BLaER1 treated with 17β-estradiol and CSF1 and Interleukin-3, amounts not matched to agents 10 nM and 100 nM (cell line): ENCODE measurements at regions not wholly inside any gene's neighbourhood (a gene's known extent, or its start where the extent isn't known, plus 50 kb on each side); places are given as distances from the start of the nearest gene placed in this dataset.
A peak's percentile ranks its signal among the peaks of the same experiment; 100 is the strongest.

Experiments
- H3K27ac ChIP-seq, 11 experiments: shearing (Covaris generic); formaldehyde crosslinking; 2 replicates each; pipeline ENCODE4 v1.8.1; 2022
- H3K27me3 ChIP-seq, 11 experiments: shearing (Covaris generic); formaldehyde crosslinking; 2 replicates each; pipeline ENCODE4 v1.8.1; 2022
- H3K36me3 ChIP-seq, 11 experiments: shearing (Covaris generic); formaldehyde crosslinking; 2 replicates each; pipeline ENCODE4 v1.8.1; 2022
- H3K4me1 ChIP-seq, 10 experiments: shearing (Covaris generic); formaldehyde crosslinking; 2 replicates each; pipeline ENCODE4 v1.8.1; 2022
- H3K4me2 ChIP-seq, 11 experiments: shearing (Covaris generic); formaldehyde crosslinking; 2 replicates each; pipeline ENCODE4 v1.8.1; 2022
- H3K4me3 ChIP-seq, 10 experiments: shearing (Covaris generic); formaldehyde crosslinking; 2 replicates each; pipeline ENCODE4 v1.8.1; 2022
- H3K9ac ChIP-seq, 11 experiments: shearing (Covaris generic); formaldehyde crosslinking; 2 replicates each; pipeline ENCODE4 v1.8.1; 2022
- H3K9me3 ChIP-seq, 11 experiments: shearing (Covaris generic); formaldehyde crosslinking; replicated peaks in 1 of 11; 2 replicates each; pipeline ENCODE4 v1.8.1; 2022
- H4K20me1 ChIP-seq, 11 experiments: shearing (Covaris generic); formaldehyde crosslinking; 2 replicates each; pipeline ENCODE4 v1.8.1; 2022
- Cebpa-rat ChIP-seq, 11 experiments: shearing (Covaris generic); IDR thresholded peaks; 2 replicates each; pipeline ENCODE4 v1.8.1; 2022

DNA sequence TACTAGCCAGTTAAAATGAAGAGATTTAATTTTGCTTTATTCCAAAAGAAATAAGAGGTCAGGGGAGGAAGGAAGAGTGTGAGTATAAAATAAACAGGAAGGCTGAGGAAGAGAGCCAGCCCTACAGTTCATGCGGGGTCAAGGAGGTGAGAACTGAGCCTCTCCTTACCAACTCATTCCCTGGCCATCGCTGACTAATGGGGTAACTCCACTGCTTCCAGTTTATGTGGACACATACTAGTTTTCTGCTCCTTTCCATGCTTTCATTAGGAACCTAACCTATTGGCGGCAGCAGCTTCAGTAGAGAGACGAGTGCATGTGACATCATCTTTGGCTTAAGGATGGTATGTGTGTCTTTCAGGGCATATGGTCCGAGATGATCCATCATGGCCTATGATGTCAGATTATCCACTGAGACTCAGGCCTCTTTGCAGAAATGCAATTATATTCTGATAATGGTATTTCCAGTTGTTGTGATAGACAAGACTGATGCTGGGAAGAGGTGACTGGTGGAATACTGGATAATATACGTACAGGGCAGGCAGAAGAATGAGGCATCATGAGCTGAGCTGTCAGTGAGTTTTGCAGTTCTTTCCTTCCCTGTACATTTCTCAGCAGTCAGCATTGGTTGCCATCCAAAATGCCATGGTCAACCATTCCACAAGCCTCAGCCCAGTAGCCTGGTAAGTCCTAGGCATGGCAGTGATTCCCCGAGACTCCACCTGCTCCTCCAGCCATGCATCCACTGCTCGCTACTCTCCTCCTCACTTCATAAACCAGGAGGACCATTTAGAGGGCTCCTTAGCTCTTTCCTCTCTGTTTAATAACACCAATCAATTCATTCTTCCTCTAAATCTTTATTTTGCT, 184.6 kb upstream of the OSR1 start:
- Histone ChIP-seq H3K9me3 (no peaks in the 10 kb centered on the region), H3K9ac (no peak overlapping the region), H3K4me2 (no peak overlapping the region), H3K27ac (no peak overlapping the region), H3K27me3 (no peaks in the 10 kb centered on the region), H4K20me1 (no peaks in the 10 kb centered on the region), H3K4me3 (no peak overlapping the region), H3K36me3 (no peaks in the 10 kb centered on the region), H3K4me1 (0 out of 20 replicates have a peak, but pooled peaks cover 0 to 5% (median 0%) of the 10 kb centered on the region in 10 experiments)
- TF ChIP-seq Cebpa-rat (IDR thresholded peaks at IDR 0.05): no peak

DNA sequence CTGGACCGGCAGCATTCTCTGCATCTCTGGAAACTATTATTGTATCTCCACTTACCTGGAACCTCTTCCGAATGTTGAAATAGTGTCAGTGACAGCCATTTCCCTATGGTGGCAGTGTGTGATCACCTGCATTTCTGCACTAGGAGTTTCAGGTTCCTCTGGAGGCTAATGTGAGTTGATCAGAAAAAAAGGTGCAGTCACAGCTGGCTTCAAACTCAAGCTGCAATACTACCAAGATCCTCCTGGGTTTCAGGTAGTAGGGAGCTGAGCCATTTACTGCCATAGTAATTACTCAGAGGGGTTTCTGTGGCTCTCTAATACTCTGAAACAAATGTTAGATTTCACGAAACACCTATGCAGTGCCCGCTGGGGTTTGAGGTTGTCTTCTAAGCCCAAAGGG, 183.5 kb upstream of the OSR1 start:
- Histone ChIP-seq H3K9ac (no peak overlapping the region), H3K36me3 (no peaks in the 10 kb centered on the region), H3K27me3 (no peaks in the 10 kb centered on the region), H3K4me2 (no peak overlapping the region), H3K4me3 (no peak overlapping the region), H3K4me1 (0 out of 20 replicates have a peak, but pooled peaks cover 0 to 5% (median 0%) of the 10 kb centered on the region in 10 experiments), H3K27ac (no peak overlapping the region), H3K9me3 (no peaks in the 10 kb centered on the region), H4K20me1 (no peaks in the 10 kb centered on the region)
- TF ChIP-seq Cebpa-rat (IDR thresholded peaks at IDR 0.05): no peak

DNA sequence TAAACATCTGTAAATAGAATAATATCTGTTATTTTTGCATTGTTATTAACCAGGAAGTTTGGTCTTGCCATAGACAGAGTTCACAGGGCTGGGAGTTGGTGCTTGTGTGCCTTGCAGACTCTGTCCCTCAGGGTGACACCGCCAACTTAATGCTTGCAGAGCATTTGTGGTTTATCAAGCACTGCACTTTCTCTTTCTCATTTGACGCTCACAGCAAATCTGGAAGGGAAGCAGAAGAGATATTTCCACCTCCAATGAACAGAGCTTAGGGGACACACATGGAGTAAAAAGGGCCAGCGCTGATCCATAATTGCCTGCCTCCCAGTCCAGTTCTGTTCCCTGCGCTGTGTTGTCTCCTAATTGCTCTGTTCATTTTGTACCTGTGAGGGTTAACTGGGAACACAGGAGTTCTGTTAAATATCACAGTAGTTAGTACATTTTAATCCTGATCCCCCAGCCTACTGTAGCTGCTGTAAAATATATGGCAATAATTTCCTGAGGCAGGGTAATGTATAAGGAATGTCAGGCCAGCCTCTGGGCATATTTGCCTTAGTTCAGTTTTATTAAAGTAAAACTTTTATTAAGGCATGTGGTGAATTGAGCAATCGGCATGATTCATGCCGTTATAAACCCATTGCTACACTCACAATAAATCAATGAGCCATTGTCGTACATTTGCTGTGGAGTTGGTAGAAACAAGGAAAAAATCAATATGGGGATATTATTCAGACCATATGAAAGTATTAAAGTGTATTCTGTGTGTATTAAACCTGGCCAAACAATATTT, 182.5 kb upstream of the OSR1 start:
- Histone ChIP-seq H3K4me1 (peaks cover 0 to 7% (median 4%) of the 10 kb centered on the region in 10 experiments; a peak in 5 of 20 replicates), H3K36me3 (no peaks in the 10 kb centered on the region), H3K9me3 (no peaks in the 10 kb centered on the region), H4K20me1 (no peaks in the 10 kb centered on the region), H3K9ac (no peak overlapping the region), H3K4me2 (peak overlapping the region in 1 of 11 experiments; percentile 9; a peak in 1 of 22 replicates), H3K27ac (no peak overlapping the region), H3K4me3 (no peak overlapping the region), H3K27me3 (no peaks in the 10 kb centered on the region)
- no peak for TF ChIP-seq Cebpa-rat (IDR thresholded peaks at IDR 0.05)

DNA sequence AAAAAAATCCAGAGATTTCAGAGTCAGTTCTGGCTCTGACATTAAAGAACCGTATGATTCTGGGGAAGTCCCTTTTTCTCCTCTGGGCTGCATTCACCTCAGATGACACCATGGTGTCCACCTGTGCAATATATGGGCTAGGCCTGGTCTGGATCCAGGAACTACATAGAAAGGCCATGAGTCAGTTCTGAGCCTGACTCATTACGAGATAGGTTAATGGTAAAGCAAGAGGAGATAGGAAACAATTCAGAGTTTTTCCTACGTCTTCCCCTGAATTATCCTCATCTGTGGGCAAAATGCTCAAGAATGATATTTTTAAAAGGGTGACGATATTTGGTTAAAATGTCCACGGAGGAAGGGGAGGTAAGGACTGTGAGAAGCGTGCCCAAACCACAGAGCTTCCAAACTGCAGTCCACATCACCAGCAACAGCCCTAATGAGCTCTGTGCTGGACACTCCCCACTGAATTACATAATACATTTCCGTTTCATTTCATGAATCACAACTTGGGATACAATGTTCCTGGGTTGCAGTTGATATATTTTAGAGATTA, 180.1 kb upstream of the OSR1 start:
- Histone ChIP-seq H3K4me2 (no peak overlapping the region), H3K9me3 (no peaks in the 10 kb centered on the region), H3K36me3 (no peaks in the 10 kb centered on the region), H4K20me1 (no peaks in the 10 kb centered on the region), H3K27me3 (no peaks in the 10 kb centered on the region), H3K9ac (no peak overlapping the region), H3K4me1 (peaks cover 0 to 7% (median 5%) of the 10 kb centered on the region in 10 experiments; a peak in 5 of 20 replicates), H3K27ac (no peak overlapping the region), H3K4me3 (no peak overlapping the region)
- no peak for TF ChIP-seq Cebpa-rat (IDR thresholded peaks at IDR 0.05)

DNA sequence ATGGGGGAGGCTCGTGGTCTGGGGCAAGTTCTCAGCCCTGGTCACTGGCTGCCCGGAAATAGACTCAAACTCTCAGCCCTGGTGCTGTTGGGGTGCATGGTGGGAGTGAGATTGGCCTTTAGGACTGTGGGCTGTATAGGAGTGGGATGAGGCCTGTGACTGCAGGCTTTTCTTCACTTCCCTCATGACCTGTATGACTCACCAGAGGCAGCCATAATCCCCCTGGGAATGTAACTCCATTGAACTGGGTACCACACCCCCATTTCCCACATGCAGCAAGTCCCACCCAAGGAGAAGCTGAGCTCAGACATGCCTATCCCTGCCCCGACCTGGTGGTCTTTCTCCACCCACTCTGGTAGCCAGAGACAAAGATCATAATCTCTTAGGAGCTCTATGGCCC, 177.7 kb upstream of the OSR1 start:
- H4K20me1 ChIP-seq: no peaks in the 10 kb centered on the region
- H3K27me3 ChIP-seq: no peaks in the 10 kb centered on the region
- H3K4me3 ChIP-seq: no peak overlapping the region
- peaks cover 0 to 7% (median 4%) of the 10 kb centered on the region in 10 experiments; a peak in 5 of 20 replicates for H3K4me1 ChIP-seq
- H3K4me2 ChIP-seq: peak overlapping the region in 5 of 11 experiments; percentile 1 to 32 (median 22); a peak in 7 of 22 replicates
- no peak overlapping the region for H3K9ac ChIP-seq
- no peak overlapping the region for H3K27ac ChIP-seq
- TF ChIP-seq Cebpa-rat (IDR thresholded peaks at IDR 0.05): no peak
- H3K36me3 ChIP-seq: no peaks in the 10 kb centered on the region
- H3K9me3 ChIP-seq: no peaks in the 10 kb centered on the region

DNA sequence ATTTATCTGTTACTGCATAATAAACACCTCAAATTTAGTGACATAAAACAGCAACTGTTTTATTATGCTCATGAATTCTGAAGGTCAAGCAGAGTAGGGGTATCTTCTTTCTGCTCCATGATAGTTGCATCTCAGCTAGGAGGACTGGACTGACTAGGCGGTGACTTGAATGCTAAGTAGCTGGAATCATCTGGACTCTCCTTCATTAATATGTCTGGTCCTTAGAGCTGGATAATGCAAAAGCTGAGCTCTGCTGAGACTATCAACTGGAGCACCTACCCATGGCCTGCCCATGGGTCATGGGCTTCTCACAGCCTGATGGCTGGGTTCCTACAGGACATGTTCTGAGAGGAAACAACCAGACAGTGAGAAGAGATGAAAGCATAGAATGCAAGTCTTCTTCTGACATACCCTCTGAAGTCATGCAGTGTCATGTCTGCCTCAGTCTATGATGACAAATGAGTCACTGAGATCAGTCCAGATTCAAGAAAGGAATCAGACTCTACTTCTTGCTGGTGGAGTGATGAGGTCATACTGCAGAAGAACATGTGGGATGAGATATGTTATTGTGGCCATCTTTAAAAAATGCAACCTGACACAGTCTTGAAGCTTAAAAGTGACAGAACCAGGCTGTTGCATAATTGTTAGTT, 174.2 kb upstream of the OSR1 start:
- H3K4me3 ChIP-seq: no peak overlapping the region
- no peaks in the 10 kb centered on the region for H3K36me3 ChIP-seq
- no peaks in the 10 kb centered on the region for H3K27me3 ChIP-seq
- H3K4me2 ChIP-seq: no peak overlapping the region
- no peaks in the 10 kb centered on the region for H4K20me1 ChIP-seq
- TF ChIP-seq Cebpa-rat (IDR thresholded peaks at IDR 0.05): no peak
- no peaks in the 10 kb centered on the region for H3K9me3 ChIP-seq
- H3K4me1 ChIP-seq: peaks cover 0 to 7% (median 4%) of the 10 kb centered on the region in 10 experiments; a peak in 5 of 20 replicates
- no peak overlapping the region for H3K27ac ChIP-seq
- H3K9ac ChIP-seq: no peak overlapping the region

DNA sequence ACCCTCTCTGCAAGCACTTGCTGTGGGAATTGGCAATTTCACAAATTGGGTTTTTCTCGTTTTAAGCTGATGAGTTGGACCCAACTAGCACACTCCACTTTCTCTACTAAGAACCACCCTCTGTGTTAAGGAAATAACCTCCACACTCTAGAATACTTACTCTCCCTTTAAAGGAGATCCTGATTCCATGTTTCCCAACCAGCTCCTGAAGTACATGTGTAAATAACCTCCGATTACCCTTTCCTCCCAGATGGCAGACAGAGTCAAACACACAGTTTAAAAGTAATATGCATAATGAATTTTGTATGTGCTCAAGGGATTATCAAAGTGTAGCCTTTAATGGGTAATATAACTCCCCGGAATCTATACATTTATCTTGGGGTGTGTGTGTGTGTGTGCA, 171.3 kb upstream of the OSR1 start:
- no peak for TF ChIP-seq Cebpa-rat (IDR thresholded peaks at IDR 0.05)

DNA sequence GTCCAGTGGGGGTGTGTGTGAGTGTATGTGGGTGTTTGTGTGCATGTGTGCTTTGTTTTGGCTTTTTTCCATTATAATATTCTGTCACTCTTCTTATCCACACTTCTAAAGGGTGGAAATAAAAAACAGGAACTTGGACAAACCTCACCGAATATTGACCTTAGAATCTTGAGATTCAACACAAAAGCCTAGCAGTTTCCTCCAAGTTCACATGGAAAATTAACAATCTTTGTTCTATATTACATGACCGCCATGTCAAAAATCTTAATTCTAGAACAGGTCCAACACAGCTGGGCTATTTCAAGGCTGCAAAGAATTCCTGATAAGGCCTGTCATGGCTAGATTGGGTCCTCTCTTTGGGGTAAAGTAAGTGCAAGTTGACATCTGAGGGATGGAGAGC, 169.3 kb upstream of the OSR1 start:
- H3K27ac ChIP-seq: no peak overlapping the region
- H3K9ac ChIP-seq: no peak overlapping the region
- no peak overlapping the region for H3K4me2 ChIP-seq
- no peaks in the 10 kb centered on the region for H4K20me1 ChIP-seq
- H3K4me1 ChIP-seq: no peaks in the 10 kb centered on the region
- H3K9me3 ChIP-seq: no peaks in the 10 kb centered on the region
- TF ChIP-seq Cebpa-rat (IDR thresholded peaks at IDR 0.05): no peak
- H3K27me3 ChIP-seq: no peaks in the 10 kb centered on the region
- no peak overlapping the region for H3K4me3 ChIP-seq
- no peaks in the 10 kb centered on the region for H3K36me3 ChIP-seq

More for the DNA sequence above, 171.3 kb upstream of the OSR1 start:
- Histone ChIP-seq H3K4me1 (no peaks in the 10 kb centered on the region), H3K9ac (no peak overlapping the region), H3K27me3 (no peaks in the 10 kb centered on the region), H3K4me3 (no peak overlapping the region), H3K27ac (no peak overlapping the region), H3K36me3 (no peaks in the 10 kb centered on the region), H3K9me3 (no peaks in the 10 kb centered on the region), H4K20me1 (no peaks in the 10 kb centered on the region), H3K4me2 (no peak overlapping the region)

DNA sequence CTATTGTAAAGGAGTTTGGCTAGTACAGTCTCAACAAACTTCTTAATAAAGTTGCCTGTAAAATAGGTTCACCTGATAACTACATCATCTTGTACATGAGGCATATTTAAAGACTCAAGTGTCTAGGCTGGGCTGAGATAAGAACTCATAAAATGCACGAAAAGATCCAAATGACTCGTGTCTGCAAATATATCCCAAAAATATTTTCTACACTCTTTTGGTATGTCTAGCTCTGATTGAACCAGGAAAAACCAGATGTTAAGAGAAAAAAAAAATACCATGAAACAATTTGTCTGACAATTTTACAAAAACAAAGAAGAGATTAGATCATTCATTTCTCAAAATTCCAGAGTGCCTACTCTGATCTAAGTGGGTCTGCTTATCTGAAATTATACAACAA, 166.9 kb upstream of the OSR1 start:
- Histone ChIP-seq H3K9ac (no peak overlapping the region), H3K27me3 (no peaks in the 10 kb centered on the region), H3K4me1 (no peaks in the 10 kb centered on the region), H3K9me3 (no peaks in the 10 kb centered on the region), H3K4me2 (no peak overlapping the region), H3K36me3 (no peaks in the 10 kb centered on the region), H3K4me3 (no peak overlapping the region), H4K20me1 (no peaks in the 10 kb centered on the region), H3K27ac (no peak overlapping the region)
- no peak for TF ChIP-seq Cebpa-rat (IDR thresholded peaks at IDR 0.05)
